KMS-11 (cell line): ENCODE measurements at regions not wholly inside any gene's neighbourhood (a gene's known extent, or its start where the extent isn't known, plus 50 kb on each side); places are given as distances from the start of the nearest gene placed in this dataset.
"Not testable (repeated sequence)": the region's sequence is repeated elsewhere in the genome, so short reads cannot be mapped to it uniquely, and the experiment has no call there.

Experiments used
- H2AFZ ChIP-seq: fragments of 200-600 bp; sonication (generic); 2 replicates; pipeline ENCODE4 v1.6.1; 2016; ENCODE audit warnings: antibody characterized with exemption, mixed run types, low read depth
- H3K27ac ChIP-seq: fragments of 200-600 bp; sonication (generic); 2 replicates; pipeline ENCODE4 v1.6.1; 2016; ENCODE audit warnings: mild to moderate bottlenecking, mixed run types
- H3K27me3 ChIP-seq: fragments of 200-600 bp; sonication (generic); 2 replicates; pipeline ENCODE4 v1.6.1; 2017; ENCODE audit warnings: mild to moderate bottlenecking, low read depth, mixed run types, moderate library complexity; ENCODE audit not compliant: insufficient read depth
- H3K36me3 ChIP-seq: fragments of 200-600 bp; sonication (generic); 2 replicates; pipeline ENCODE4 v1.6.1; 2017; ENCODE audit warnings: mild to moderate bottlenecking, mixed run types; ENCODE audit not compliant: insufficient read depth
- H3K4me1 ChIP-seq: fragments of 200-600 bp; sonication (generic); 2 replicates; pipeline ENCODE4 v1.6.1; 2016; ENCODE audit warnings: mild to moderate bottlenecking, low read depth, mixed run types; ENCODE audit not compliant: poor library complexity, severe bottlenecking
- H3K4me2 ChIP-seq: fragments of 200-600 bp; sonication (generic); 2 replicates; pipeline ENCODE4 v1.7.0; 2016; ENCODE audit warnings: mild to moderate bottlenecking, mixed run types
- H3K4me3 ChIP-seq: fragments of 200-600 bp; sonication (generic); IDR thresholded peaks from 2 replicates; pipeline ENCODE4 v1.6.1; 2017; ENCODE audit warnings: low read depth, low read length, mixed read lengths; ENCODE audit not compliant: insufficient read depth
- H3K79me2 ChIP-seq: fragments of 200-600 bp; sonication (generic); 2 replicates; pipeline ENCODE4 v1.6.1; 2016; ENCODE audit warnings: low read depth, mixed run types; ENCODE audit not compliant: insufficient read depth
- H3K9ac ChIP-seq: fragments of 200-600 bp; sonication (generic); 2 replicates; pipeline ENCODE4 v1.6.1; 2016; ENCODE audit warnings: mild to moderate bottlenecking, mixed run types
- H4K20me1 ChIP-seq: fragments of 200-600 bp; sonication (generic); 2 replicates; pipeline ENCODE4 v1.6.1; 2016; ENCODE audit warnings: mild to moderate bottlenecking, mixed run types; ENCODE audit not compliant: insufficient read depth
- TF ChIP-seq, protein P1 (sequence below): fragments of 200-600 bp; sonication (generic); conservative IDR thresholded peaks from 2 replicates; pipeline ENCODE4 v1.6.1; 2017; ENCODE audit warnings: low read depth, mild to moderate bottlenecking, antibody characterized with exemption, low read length, moderate library complexity, mixed read lengths

DNA sequence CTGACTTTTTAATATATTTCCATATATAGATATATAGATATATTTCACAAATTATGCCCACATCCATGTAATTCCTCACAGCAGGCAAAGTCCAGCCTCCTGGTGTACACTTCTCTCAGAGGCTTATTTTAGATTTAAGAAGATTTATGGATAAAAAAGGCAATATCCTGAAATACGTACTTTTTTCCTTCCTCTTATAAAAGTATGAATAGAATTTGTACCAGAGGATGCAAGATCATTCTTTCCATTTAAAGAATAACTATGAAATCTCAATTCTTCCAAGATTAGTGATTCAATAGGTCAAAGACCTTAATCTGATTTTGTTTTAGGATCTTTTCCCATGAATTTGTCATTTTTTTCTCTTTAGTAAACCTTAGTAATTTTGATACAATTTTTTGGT lies 597.9 kb upstream of the TBL1XR1 start:
- no peak overlapping the region for H3K27ac ChIP-seq
- no peaks in the 10 kb centered on the region for H3K79me2 ChIP-seq
- no peaks in the 10 kb centered on the region for H4K20me1 ChIP-seq
- no peaks in the 10 kb centered on the region for H3K36me3 ChIP-seq
- H3K4me1 ChIP-seq: no peaks in the 10 kb centered on the region
- H3K4me2 ChIP-seq: no peak overlapping the region
- no peak overlapping the region for H2AFZ ChIP-seq
- H3K4me3 ChIP-seq: no peak overlapping the region
- TF ChIP-seq, protein P1, sequence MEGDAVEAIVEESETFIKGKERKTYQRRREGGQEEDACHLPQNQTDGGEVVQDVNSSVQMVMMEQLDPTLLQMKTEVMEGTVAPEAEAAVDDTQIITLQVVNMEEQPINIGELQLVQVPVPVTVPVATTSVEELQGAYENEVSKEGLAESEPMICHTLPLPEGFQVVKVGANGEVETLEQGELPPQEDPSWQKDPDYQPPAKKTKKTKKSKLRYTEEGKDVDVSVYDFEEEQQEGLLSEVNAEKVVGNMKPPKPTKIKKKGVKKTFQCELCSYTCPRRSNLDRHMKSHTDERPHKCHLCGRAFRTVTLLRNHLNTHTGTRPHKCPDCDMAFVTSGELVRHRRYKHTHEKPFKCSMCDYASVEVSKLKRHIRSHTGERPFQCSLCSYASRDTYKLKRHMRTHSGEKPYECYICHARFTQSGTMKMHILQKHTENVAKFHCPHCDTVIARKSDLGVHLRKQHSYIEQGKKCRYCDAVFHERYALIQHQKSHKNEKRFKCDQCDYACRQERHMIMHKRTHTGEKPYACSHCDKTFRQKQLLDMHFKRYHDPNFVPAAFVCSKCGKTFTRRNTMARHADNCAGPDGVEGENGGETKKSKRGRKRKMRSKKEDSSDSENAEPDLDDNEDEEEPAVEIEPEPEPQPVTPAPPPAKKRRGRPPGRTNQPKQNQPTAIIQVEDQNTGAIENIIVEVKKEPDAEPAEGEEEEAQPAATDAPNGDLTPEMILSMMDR: no peak
- H3K27me3 ChIP-seq: no peaks in the 10 kb centered on the region
- no peak overlapping the region for H3K9ac ChIP-seq

GRCh38 chr3:177795859-177796258 lies 598.6 kb upstream of the TBL1XR1 start:
- Histone ChIP-seq H3K27me3 (no peaks in the 10 kb centered on the region), H3K4me1 (no peaks in the 10 kb centered on the region), H3K4me2 (no peak overlapping the region), H2AFZ (no peak overlapping the region), H3K9ac (no peak overlapping the region), H3K4me3 (no peak overlapping the region), H4K20me1 (no peaks in the 10 kb centered on the region), H3K27ac (no peak overlapping the region), H3K36me3 (no peaks in the 10 kb centered on the region), H3K79me2 (no peaks in the 10 kb centered on the region)
- TF ChIP-seq, protein P1: no peak

GRCh38 chr3:177800147-177800546 lies 602.9 kb upstream of the TBL1XR1 start:
- H3K4me2 ChIP-seq, H3K9ac ChIP-seq, H3K36me3 ChIP-seq, H3K4me1 ChIP-seq, H4K20me1 ChIP-seq, H3K27ac ChIP-seq, H3K27me3 ChIP-seq, H2AFZ ChIP-seq, H3K4me3 ChIP-seq, H3K79me2 ChIP-seq: not testable (repeated sequence)

GRCh38 chr3:177800561-177800960 lies 603.3 kb upstream of the TBL1XR1 start:
- Histone ChIP-seq H4K20me1 (no peaks in the 10 kb centered on the region), H3K4me1 (no peaks in the 10 kb centered on the region), H3K36me3 (no peaks in the 10 kb centered on the region), H2AFZ (no peak overlapping the region), H3K4me3 (no peak overlapping the region), H3K27me3 (no peaks in the 10 kb centered on the region), H3K4me2 (no peak overlapping the region), H3K79me2 (no peaks in the 10 kb centered on the region), H3K9ac (no peak overlapping the region), H3K27ac (no peak overlapping the region)
- TF ChIP-seq, protein P1: no peak

- no peak overlapping the region for H3K4me3 ChIP-seq
- H3K9ac ChIP-seq: no peak overlapping the region
- no peak overlapping the region for H2AFZ ChIP-seq
These were observed 605.0 kb upstream of the TBL1XR1 start for GRCh38 chr3:177802151-177802900.

More at GRCh38 chr3:177802151-177802900, 605.0 kb upstream of the TBL1XR1 start:
- Histone ChIP-seq H3K4me1 (no peaks in the 10 kb centered on the region), H3K36me3 (no peaks in the 10 kb centered on the region), H3K27me3 (no peaks in the 10 kb centered on the region), H3K27ac (no peak overlapping the region), H3K79me2 (no peaks in the 10 kb centered on the region), H3K4me2 (no peak overlapping the region), H4K20me1 (no peaks in the 10 kb centered on the region)
- TF ChIP-seq, protein P1: no peak
